ENCODE measurements at regions not wholly inside any gene's neighbourhood (a gene's known extent, or its start where the extent isn't known, plus 50 kb on each side); places are given as distances from the start of the nearest gene placed in this dataset.

DNA sequence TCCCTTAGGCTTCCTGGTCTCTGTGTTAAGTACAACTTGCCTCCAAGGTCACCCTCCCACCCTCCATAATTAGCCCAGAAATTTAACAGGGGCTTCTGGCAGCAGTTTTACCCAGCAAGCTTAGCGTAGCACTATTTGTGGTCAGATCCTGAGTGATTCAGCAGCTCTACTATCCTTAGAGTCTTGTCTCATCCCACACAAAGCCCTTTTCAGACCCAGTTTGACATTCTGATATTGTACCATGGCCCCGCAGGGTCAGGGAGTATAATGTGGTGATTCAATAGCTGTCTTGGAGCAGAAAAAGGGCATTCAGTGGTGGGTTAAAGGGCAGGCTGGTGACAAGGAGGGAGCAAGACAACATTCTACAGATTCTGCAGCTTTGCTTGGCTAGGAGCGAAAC, 153.8 kb upstream of the DDHD1 start:
- H3K27me3 ChIP-seq (ENCODE audit: control insufficient read depth in 1 of 2, insufficient read depth in 2 of 2, low read length in 2 of 2), result no peaks in the 10 kb centered on the region
- peak overlapping the region in 1 of 2 donors; percentile 20 for H3K4me3 ChIP-seq (ENCODE audit: low read length in 2 of 2)
- H3K27ac ChIP-seq (ENCODE audit: low read length), result no peak overlapping the region
- H3K36me3 ChIP-seq (ENCODE audit: control insufficient read depth in 2 of 2, insufficient read depth in 2 of 2, low read length in 2 of 2), result no peaks in the 10 kb centered on the region
- H3K9ac ChIP-seq (ENCODE audit: low read length in 2 of 2), result no peak overlapping the region
- peaks cover 20% of the 10 kb centered on the region for H3K4me1 ChIP-seq (ENCODE audit: control insufficient read depth, insufficient read depth, low read length)
- no peaks in the 10 kb centered on the region for H3K9me3 ChIP-seq (ENCODE audit: control insufficient read depth in 2 of 2, low read length in 2 of 2)

DNA sequence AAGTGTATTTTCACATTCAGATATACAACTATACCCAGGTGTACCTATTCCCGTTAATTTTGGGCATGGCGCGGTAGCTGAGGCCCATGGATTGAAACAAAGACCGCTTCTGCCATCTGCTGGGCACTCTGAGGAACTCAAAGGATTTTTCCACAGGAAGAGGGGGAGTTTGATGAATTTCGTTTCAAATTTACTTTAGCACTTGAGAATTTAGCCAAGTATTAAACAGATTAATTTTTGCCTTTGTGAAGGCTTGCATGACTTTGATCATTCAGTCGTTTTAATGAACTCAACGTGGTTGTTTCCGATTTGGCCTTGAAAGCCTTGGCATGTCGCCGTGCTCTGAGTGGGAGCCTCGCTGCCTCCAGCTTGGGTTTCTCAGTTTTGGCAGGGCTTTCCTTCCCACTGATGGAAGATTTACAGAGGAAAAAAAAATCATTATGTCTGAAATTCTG, 153.2 kb upstream of the DDHD1 start:
- Histone ChIP-seq H3K9me3 (ENCODE audit: control insufficient read depth in 2 of 2, low read length in 2 of 2) (no peaks in the 10 kb centered on the region), H3K9ac (ENCODE audit: low read length in 2 of 2) (peak overlapping the region; percentile 0 to 42), H3K36me3 (ENCODE audit: control insufficient read depth in 2 of 2, insufficient read depth in 2 of 2, low read length in 2 of 2) (no peaks in the 10 kb centered on the region), H3K4me1 (ENCODE audit: control insufficient read depth, insufficient read depth, low read length) (peaks cover 20% of the 10 kb centered on the region), H3K27ac (ENCODE audit: low read length) (no peak overlapping the region), H3K27me3 (ENCODE audit: control insufficient read depth in 1 of 2, insufficient read depth in 2 of 2, low read length in 2 of 2) (no peaks in the 10 kb centered on the region), H3K4me3 (ENCODE audit: low read length in 2 of 2) (peak overlapping the region; percentile 68 to 71)

DNA sequence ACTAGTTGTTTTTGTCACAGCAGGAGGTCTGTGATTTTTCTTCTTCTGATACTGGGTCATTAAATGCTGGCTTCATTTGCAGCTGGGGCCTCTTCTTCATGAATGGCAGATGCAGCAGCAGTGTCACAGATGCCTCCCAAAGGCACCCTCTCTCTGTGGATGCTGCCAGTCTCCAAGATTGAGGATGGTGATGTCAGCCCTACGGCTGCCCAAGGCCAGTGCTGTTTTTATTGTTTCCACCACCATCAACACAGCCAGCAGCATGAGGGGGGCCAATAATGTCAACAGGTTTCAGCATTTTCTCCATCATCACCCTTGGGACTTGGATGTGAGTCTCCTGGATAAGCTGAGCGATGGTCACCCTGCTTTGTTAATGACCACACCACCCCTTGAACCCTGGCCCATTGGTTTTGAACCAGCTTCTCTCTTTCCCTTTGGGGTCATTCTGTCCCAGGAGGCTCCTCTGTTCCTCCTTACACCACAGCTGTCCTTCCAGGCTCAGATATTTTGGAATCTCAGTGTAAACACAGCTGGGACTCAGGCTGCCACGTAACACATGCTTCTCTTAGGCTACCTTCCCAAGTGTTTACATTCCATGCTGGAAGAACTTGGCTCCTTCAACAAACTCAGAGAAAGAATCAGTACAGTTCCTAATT, 151.7 kb upstream of the DDHD1 start:
- no peaks in the 10 kb centered on the region for H3K36me3 ChIP-seq (ENCODE audit: control insufficient read depth in 2 of 2, insufficient read depth in 2 of 2, low read length in 2 of 2)
- H3K9ac ChIP-seq (ENCODE audit: low read length in 2 of 2), result no peak overlapping the region
- H3K9me3 ChIP-seq (ENCODE audit: control insufficient read depth in 2 of 2, low read length in 2 of 2), result no peaks in the 10 kb centered on the region
- peaks cover 20% of the 10 kb centered on the region for H3K4me1 ChIP-seq (ENCODE audit: control insufficient read depth, insufficient read depth, low read length)
- no peak overlapping the region for H3K27ac ChIP-seq (ENCODE audit: low read length)
- no peaks in the 10 kb centered on the region for H3K27me3 ChIP-seq (ENCODE audit: control insufficient read depth in 1 of 2, insufficient read depth in 2 of 2, low read length in 2 of 2)
- H3K4me3 ChIP-seq (ENCODE audit: low read length in 2 of 2), result peak overlapping the region in 1 of 2 donors; percentile 29

DNA sequence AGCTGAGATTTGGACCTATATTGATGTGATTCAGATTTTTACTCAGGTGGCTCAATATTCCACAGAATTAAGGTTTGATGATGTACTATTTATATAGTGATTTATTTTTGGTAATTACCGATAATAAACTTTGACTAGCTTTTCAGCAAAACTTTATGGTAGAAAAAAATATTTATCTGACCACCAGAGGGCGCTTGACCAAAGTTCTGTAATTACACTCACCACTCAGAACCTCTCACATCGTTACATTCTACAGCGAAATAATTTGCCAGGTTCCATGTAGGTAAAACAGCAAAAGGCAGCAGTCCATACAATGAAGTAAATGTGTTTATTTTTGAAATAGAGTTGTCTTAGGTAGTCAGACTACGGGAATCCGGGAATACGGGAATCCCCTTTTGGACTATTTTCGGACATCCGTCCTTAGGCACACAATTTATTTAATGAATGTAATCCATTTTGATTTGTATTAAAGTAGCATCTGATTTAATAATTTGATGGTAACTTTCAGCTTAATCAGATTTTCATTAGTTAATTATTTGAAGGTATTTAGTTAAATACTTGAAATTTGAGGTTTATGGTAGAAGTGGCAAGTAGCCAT, 143.0 kb upstream of the DDHD1 start:
- Histone ChIP-seq H3K9me3 (ENCODE audit: control insufficient read depth in 2 of 2, low read length in 2 of 2) (no peaks in the 10 kb centered on the region), H3K27me3 (ENCODE audit: control insufficient read depth in 1 of 2, insufficient read depth in 2 of 2, low read length in 2 of 2) (no peaks in the 10 kb centered on the region), H3K9ac (ENCODE audit: low read length in 2 of 2) (no peak overlapping the region), H3K4me1 (ENCODE audit: control insufficient read depth, insufficient read depth, low read length) (no peaks in the 10 kb centered on the region), H3K27ac (ENCODE audit: low read length) (no peak overlapping the region), H3K36me3 (ENCODE audit: control insufficient read depth in 2 of 2, insufficient read depth in 2 of 2, low read length in 2 of 2) (no peaks in the 10 kb centered on the region), H3K4me3 (ENCODE audit: low read length in 2 of 2) (no peak overlapping the region)

DNA sequence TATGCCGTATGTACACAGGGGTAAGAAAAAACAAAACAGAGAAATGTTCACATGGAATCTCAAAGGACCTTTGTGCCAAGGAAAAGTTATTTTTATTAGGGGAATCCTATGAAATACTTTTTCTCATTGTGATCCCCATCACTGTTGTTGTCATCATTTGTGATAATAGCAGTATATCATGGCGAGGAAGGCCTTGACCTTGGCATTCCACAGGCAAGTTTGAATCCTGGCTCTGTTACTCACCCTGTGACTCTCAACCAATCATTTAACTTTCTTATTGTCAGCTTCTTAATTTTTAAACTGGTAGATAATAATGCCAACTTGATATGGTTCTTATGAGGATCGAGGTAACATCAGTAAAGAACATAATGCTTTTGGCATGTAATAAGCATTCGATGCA, 142.2 kb upstream of the DDHD1 start:
- Histone ChIP-seq H3K9ac (ENCODE audit: low read length in 2 of 2) (no peak overlapping the region), H3K4me3 (ENCODE audit: low read length in 2 of 2) (no peak overlapping the region), H3K4me1 (ENCODE audit: control insufficient read depth, insufficient read depth, low read length) (no peaks in the 10 kb centered on the region), H3K27me3 (ENCODE audit: control insufficient read depth in 1 of 2, insufficient read depth in 2 of 2, low read length in 2 of 2) (no peaks in the 10 kb centered on the region), H3K27ac (ENCODE audit: low read length) (no peak overlapping the region), H3K36me3 (ENCODE audit: control insufficient read depth in 2 of 2, insufficient read depth in 2 of 2, low read length in 2 of 2) (no peaks in the 10 kb centered on the region), H3K9me3 (ENCODE audit: control insufficient read depth in 2 of 2, low read length in 2 of 2) (no peaks in the 10 kb centered on the region)

DNA sequence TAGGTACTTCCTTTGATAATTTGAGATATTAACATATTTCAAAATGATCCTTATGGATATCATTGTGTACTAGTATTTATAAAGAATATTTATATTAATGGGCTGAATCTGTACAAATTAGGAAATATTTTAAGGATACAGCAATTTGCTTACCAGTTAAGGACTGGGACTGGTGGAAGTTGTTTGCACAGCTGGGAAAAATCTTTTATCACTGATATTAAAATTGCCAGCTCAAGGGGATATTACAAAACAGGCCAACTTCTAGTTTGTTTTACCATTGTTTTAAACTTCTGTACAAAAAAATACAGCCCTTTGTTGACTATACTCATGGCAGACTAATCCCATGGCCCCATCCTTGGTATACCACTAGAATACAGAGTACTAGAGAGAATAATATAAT, 133.2 kb upstream of the DDHD1 start:
- no peak overlapping the region for H3K27ac ChIP-seq (ENCODE audit: low read length)
- H3K36me3 ChIP-seq (ENCODE audit: control insufficient read depth in 2 of 2, insufficient read depth in 2 of 2, low read length in 2 of 2), result no peaks in the 10 kb centered on the region
- peaks cover 0 to 5% of the 10 kb centered on the region in 2 donors for H3K9me3 ChIP-seq (ENCODE audit: control insufficient read depth in 2 of 2, low read length in 2 of 2)
- no peaks in the 10 kb centered on the region for H3K4me1 ChIP-seq (ENCODE audit: control insufficient read depth, insufficient read depth, low read length)
- no peaks in the 10 kb centered on the region for H3K27me3 ChIP-seq (ENCODE audit: control insufficient read depth in 1 of 2, insufficient read depth in 2 of 2, low read length in 2 of 2)
- no peak overlapping the region for H3K9ac ChIP-seq (ENCODE audit: low read length in 2 of 2)
- no peak overlapping the region for H3K4me3 ChIP-seq (ENCODE audit: low read length in 2 of 2)

DNA sequence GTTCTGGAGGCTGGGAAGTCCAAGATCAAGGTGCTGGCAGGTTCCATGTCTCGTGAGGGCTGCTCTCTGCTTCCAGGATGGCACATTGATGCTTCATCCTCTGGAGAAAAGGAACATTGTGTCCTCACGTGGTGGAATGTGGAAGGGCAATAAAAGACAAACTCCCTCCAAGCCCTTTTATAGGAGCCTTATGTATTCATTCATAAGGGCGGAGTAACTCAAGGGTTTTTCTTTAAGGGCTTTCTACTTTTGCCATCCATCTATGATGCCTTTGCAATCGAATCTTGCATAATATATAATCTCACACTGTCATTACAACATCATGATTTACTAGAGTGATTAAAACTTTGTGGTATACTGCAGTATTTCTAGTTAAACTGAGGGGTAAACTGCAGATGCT, 132.7 kb upstream of the DDHD1 start:
- Histone ChIP-seq H3K27ac (ENCODE audit: low read length) (no peak overlapping the region), H3K36me3 (ENCODE audit: control insufficient read depth in 2 of 2, insufficient read depth in 2 of 2, low read length in 2 of 2) (no peaks in the 10 kb centered on the region), H3K4me3 (ENCODE audit: low read length in 2 of 2) (no peak overlapping the region), H3K27me3 (ENCODE audit: control insufficient read depth in 1 of 2, insufficient read depth in 2 of 2, low read length in 2 of 2) (no peaks in the 10 kb centered on the region), H3K4me1 (ENCODE audit: control insufficient read depth, insufficient read depth, low read length) (no peaks in the 10 kb centered on the region), H3K9me3 (ENCODE audit: control insufficient read depth in 2 of 2, low read length in 2 of 2) (peaks cover 0 to 5% of the 10 kb centered on the region in 2 donors), H3K9ac (ENCODE audit: low read length in 2 of 2) (no peak overlapping the region)

DNA sequence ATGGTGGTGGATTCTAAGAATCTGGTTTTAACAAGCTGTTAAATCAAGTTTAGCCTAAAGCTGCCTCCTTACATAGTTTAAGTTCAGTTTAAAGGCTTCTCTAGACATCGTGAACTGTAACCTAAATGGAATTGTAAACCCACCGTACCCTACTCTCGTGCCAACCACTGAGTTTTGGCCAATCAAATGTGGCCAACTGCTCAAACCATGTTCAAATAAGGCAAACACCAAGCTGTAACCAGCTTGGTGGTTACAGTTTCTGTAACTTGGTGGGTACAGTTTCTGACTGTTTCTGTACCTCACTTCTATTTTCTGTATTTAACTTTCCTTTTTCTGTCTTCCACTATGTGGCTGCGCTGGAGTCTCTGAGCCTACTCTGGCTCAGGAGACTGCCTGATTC, 131.9 kb upstream of the DDHD1 start:
- H3K9ac ChIP-seq (ENCODE audit: low read length in 2 of 2), result no peak overlapping the region
- H3K27ac ChIP-seq (ENCODE audit: low read length), result no peak overlapping the region
- H3K9me3 ChIP-seq (ENCODE audit: control insufficient read depth in 2 of 2, low read length in 2 of 2), result peaks cover 0 to 5% of the 10 kb centered on the region in 2 donors
- no peaks in the 10 kb centered on the region for H3K27me3 ChIP-seq (ENCODE audit: control insufficient read depth in 1 of 2, insufficient read depth in 2 of 2, low read length in 2 of 2)
- no peaks in the 10 kb centered on the region for H3K36me3 ChIP-seq (ENCODE audit: control insufficient read depth in 2 of 2, insufficient read depth in 2 of 2, low read length in 2 of 2)
- H3K4me1 ChIP-seq (ENCODE audit: control insufficient read depth, insufficient read depth, low read length), result no peaks in the 10 kb centered on the region
- no peak overlapping the region for H3K4me3 ChIP-seq (ENCODE audit: low read length in 2 of 2)

DNA sequence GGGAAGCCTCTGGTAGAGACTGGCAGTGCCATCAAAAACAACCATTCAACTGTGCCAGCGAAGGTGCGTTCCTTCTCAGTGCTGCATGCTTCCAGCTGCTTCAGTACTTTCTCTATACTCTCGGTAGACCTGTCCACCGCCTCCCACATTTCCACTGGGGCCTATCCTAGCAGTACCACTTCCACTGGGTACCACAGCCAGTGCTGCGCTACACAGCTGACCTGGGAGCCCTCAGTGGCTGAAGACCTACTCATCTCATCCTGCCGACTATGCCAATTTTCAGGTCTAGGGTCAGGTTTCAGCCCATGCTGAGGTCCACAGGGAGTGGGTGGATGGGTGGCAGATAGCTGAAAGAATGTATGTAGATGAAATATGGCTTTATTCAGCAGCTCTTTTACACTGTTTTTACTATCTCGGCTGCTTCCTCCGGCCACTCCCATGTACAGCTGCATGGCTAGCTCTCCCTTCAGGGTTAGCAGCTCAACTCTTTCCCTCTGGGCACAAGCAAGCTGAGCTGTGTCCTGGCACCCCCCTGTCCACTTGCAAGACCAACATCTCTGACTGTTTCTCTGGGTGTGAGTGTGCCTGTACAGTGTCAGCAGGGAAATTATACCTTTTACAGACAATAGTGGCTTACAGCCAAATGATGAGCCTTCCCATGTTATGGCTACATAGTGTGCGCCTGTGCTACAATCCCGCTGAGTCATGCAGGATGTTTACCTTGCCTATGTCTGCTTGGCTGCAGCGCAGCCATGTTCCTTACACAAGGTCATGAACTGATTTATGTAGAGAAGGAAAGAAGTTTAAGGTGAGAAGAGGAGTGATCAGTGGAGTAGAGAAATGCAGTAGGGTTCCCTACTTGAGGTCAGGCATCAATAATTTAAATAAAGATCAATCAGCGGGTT, 125.7 kb upstream of the DDHD1 start:
- H3K27ac ChIP-seq (ENCODE audit: low read length), result no peak overlapping the region
- H3K36me3 ChIP-seq (ENCODE audit: control insufficient read depth in 2 of 2, insufficient read depth in 2 of 2, low read length in 2 of 2), result no peaks in the 10 kb centered on the region
- no peak overlapping the region for H3K4me3 ChIP-seq (ENCODE audit: low read length in 2 of 2)
- H3K27me3 ChIP-seq (ENCODE audit: control insufficient read depth in 1 of 2, insufficient read depth in 2 of 2, low read length in 2 of 2), result no peaks in the 10 kb centered on the region
- H3K4me1 ChIP-seq (ENCODE audit: control insufficient read depth, insufficient read depth, low read length), result no peaks in the 10 kb centered on the region
- H3K9me3 ChIP-seq (ENCODE audit: control insufficient read depth in 2 of 2, low read length in 2 of 2), result no peaks in the 10 kb centered on the region
- H3K9ac ChIP-seq (ENCODE audit: low read length in 2 of 2), result no peak overlapping the region

DNA sequence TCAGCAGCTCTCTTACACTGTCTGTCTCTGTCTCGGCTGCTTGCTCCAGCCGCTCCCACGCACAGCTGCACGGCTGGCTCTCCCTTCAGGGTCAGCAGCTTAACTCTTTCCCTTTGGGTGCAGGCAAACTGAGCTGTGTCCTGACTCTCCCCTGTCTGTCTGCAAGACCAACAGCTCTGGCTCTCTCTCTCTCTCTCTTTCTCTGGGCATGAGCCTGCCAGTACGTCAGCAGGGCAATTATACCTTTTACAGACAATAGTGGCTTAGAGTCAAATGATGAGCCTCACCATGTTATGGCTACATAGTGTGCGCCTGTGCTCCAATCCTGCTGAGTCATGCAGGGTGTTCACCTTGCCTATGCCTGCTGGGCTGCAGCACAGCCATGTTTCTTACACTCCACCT, 120.5 kb upstream of the DDHD1 start:
- no peaks in the 10 kb centered on the region for H3K36me3 ChIP-seq (ENCODE audit: control insufficient read depth in 2 of 2, insufficient read depth in 2 of 2, low read length in 2 of 2)
- H3K4me3 ChIP-seq (ENCODE audit: low read length in 2 of 2), result no peak overlapping the region
- H3K9ac ChIP-seq (ENCODE audit: low read length in 2 of 2), result no peak overlapping the region
- no peaks in the 10 kb centered on the region for H3K9me3 ChIP-seq (ENCODE audit: control insufficient read depth in 2 of 2, low read length in 2 of 2)
- H3K27me3 ChIP-seq (ENCODE audit: control insufficient read depth in 1 of 2, insufficient read depth in 2 of 2, low read length in 2 of 2), result no peaks in the 10 kb centered on the region
- H3K4me1 ChIP-seq (ENCODE audit: control insufficient read depth, insufficient read depth, low read length), result no peaks in the 10 kb centered on the region
- H3K27ac ChIP-seq (ENCODE audit: low read length), result no peak overlapping the region
